GM23338 (cell line): ENCODE measurements at regions not wholly inside any gene's neighbourhood (a gene's known extent, or its start where the extent isn't known, plus 50 kb on each side); places are given as distances from the start of the nearest gene placed in this dataset.

Experiments
- ATAC-seq: fragments of 200-7000 bp; cut with Tn5 transposase; 3 replicates; pipeline ENCODE4 v1.9.1; 2020
- DNase-seq: peaks from one replicate; pipeline ENCODE4 v3.0.0-alpha.2; 2015; ENCODE audit warnings: low spot score
- H2AFZ ChIP-seq: fragments of 200-600 bp; sonication (generic); 2 replicates; pipeline ENCODE4 v1.8.0; 2016; ENCODE audit warnings: antibody characterized with exemption, mild to moderate bottlenecking, moderate library complexity
- H3F3A ChIP-seq: fragments of 200-600 bp; sonication (generic); replicated peaks from 2 replicates; pipeline ENCODE4 v1.8.0; 2017; ENCODE audit warnings: antibody characterized with exemption, mixed run types, low read depth
- H3K27ac ChIP-seq: fragments of 200-600 bp; sonication (generic); 2 replicates; pipeline ENCODE4 v1.6.1; 2016; ENCODE audit warnings: low read depth
- H3K27me3 ChIP-seq: fragments of 200-600 bp; sonication (generic); 2 replicates; pipeline ENCODE4 v1.8.0; 2016; ENCODE audit warnings: mild to moderate bottlenecking, mixed run types, moderate library complexity; ENCODE audit not compliant: insufficient read depth
- H3K36me3 ChIP-seq: fragments of 200-600 bp; sonication (generic); 2 replicates; pipeline ENCODE4 v1.8.0; 2016; ENCODE audit warnings: mild to moderate bottlenecking; ENCODE audit not compliant: insufficient read depth
- H3K4me1 ChIP-seq: fragments of 200-600 bp; sonication (generic); 2 replicates; pipeline ENCODE4 v1.8.0; 2016; ENCODE audit warnings: mild to moderate bottlenecking, moderate library complexity; ENCODE audit not compliant: insufficient read depth
- H3K4me2 ChIP-seq: fragments of 200-600 bp; sonication (generic); 2 replicates; pipeline ENCODE4 v1.7.1; 2017; ENCODE audit warnings: mixed run types
- H3K4me3 ChIP-seq: fragments of 200-600 bp; sonication (generic); 2 replicates; pipeline ENCODE4 v1.6.1; 2016; ENCODE audit warnings: mixed run types
- H3K79me2 ChIP-seq: fragments of 200-600 bp; sonication (generic); replicated peaks from 2 replicates; pipeline ENCODE4 v1.8.0; 2017; ENCODE audit warnings: mild to moderate bottlenecking; ENCODE audit not compliant: insufficient read depth
- H3K9me2 ChIP-seq: fragments of 200-600 bp; sonication (generic); 2 replicates; pipeline ENCODE4 v1.8.0; 2017; ENCODE audit not compliant: insufficient read depth
- H4K20me1 ChIP-seq: fragments of 200-600 bp; sonication (generic); replicated peaks from 2 replicates; pipeline ENCODE4 v1.8.0; 2017; ENCODE audit warnings: mild to moderate bottlenecking; ENCODE audit not compliant: insufficient read depth
- H3K27ac Mint-ChIP-seq: 2 replicates; pipeline ENCODE4 v1.8.0; 2020; ENCODE audit warnings: inconsistent platforms, mild to moderate bottlenecking, moderate library complexity, mixed read lengths
- H3K27me3 Mint-ChIP-seq: 3 replicates; pipeline ENCODE4 v1.8.0; 2022; ENCODE audit warnings: low read depth, mild to moderate bottlenecking, moderate library complexity, mixed read lengths, inconsistent platforms; ENCODE audit not compliant: insufficient read depth, poor library complexity
- H3K36me3 Mint-ChIP-seq: 3 replicates; pipeline ENCODE4 v1.8.0; 2021; ENCODE audit warnings: low read depth, mild to moderate bottlenecking, inconsistent platforms, moderate library complexity, mixed read lengths
- H3K4me1 Mint-ChIP-seq: 3 replicates; pipeline ENCODE4 v1.8.0; 2020; ENCODE audit warnings: mild to moderate bottlenecking, inconsistent platforms, mixed read lengths
- H3K4me3 Mint-ChIP-seq: 3 replicates; pipeline ENCODE4 v1.8.0; 2021; ENCODE audit warnings: moderate library complexity, mild to moderate bottlenecking, inconsistent platforms, mixed read lengths
- H3K9me3 Mint-ChIP-seq: 3 replicates; pipeline ENCODE4 v1.8.0; 2020; ENCODE audit warnings: moderate library complexity, mild to moderate bottlenecking, inconsistent platforms, mixed read lengths
- CREB1 ChIP-seq: fragments of 250-450 bp; sonication (Bioruptor Pico); IDR thresholded peaks from 2 replicates; pipeline ENCODE4 v1.5.0; 2020; ENCODE audit warnings: low read depth, mild to moderate bottlenecking, moderate library complexity
- CTCF ChIP-seq, 2 experiments: fragments of 200-600 bp in 1 of 2; sonication (generic) in 1 of 2; conservative IDR thresholded peaks; 2 replicates each; pipeline versions ENCODE4 v1.5.1 to v1.6.1; 2016 to 2017; ENCODE audit warnings: antibody characterized with exemption in 2 of 2, low read depth in 2 of 2, mild to moderate bottlenecking in 2 of 2, moderate library complexity in 1 of 2
- JUNB ChIP-seq: IDR thresholded peaks from one replicate; pipeline ENCODE4 v1.6.1; 2016; ENCODE audit warnings: antibody characterized with exemption; ENCODE audit not compliant: unreplicated experiment
- NANOG ChIP-seq: IDR thresholded peaks from 2 replicates; pipeline ENCODE4 v1.6.1; 2016; ENCODE audit warnings: antibody characterized with exemption, borderline replicate concordance
- POLR2AphosphoS5 ChIP-seq: IDR thresholded peaks from 2 replicates; pipeline ENCODE4 v1.6.1; 2016; ENCODE audit warnings: antibody characterized with exemption, low read depth
- STAT1 ChIP-seq: IDR thresholded peaks from one replicate; pipeline ENCODE4 v1.6.1; 2016; ENCODE audit warnings: antibody characterized with exemption; ENCODE audit not compliant: unreplicated experiment
- ZNF114 ChIP-seq: fragments of 250-450 bp; sonication (Bioruptor Pico); IDR thresholded peaks from 2 replicates; pipeline ENCODE4 v1.5.0; 2020; ENCODE audit warnings: mild to moderate bottlenecking, moderate library complexity
- ZNF331 ChIP-seq: fragments of 250-450 bp; sonication (Bioruptor Pico); IDR thresholded peaks from 2 replicates; pipeline ENCODE4 v1.5.0; 2020; ENCODE audit warnings: low read depth, mild to moderate bottlenecking, moderate library complexity
- TF ChIP-seq, protein P1 (sequence below): IDR thresholded peaks from one replicate; pipeline ENCODE4 v1.6.1; 2018; ENCODE audit warnings: antibody characterized with exemption; ENCODE audit not compliant: unreplicated experiment

DNA sequence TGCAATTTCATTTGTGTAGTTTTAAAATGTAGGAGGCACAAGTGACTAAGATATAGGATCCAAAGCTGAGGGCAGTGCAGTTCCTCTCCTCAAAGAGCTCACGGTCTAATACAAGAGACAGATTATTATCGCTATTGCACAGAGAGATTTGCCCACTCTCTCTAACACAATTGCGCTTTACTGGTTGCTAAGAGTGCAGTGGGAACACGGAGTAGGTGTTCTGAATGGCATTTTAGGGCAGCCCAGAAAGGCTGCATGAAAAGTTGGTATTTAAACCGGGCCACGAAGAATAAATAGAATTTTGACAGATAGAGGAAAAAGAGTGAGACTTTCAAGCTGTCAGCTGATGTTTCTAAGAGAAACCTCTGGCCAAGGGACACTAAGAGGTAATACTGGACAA lies 79.5 kb downstream of the BLID start (continued):
- TF ChIP-seq, protein P1, sequence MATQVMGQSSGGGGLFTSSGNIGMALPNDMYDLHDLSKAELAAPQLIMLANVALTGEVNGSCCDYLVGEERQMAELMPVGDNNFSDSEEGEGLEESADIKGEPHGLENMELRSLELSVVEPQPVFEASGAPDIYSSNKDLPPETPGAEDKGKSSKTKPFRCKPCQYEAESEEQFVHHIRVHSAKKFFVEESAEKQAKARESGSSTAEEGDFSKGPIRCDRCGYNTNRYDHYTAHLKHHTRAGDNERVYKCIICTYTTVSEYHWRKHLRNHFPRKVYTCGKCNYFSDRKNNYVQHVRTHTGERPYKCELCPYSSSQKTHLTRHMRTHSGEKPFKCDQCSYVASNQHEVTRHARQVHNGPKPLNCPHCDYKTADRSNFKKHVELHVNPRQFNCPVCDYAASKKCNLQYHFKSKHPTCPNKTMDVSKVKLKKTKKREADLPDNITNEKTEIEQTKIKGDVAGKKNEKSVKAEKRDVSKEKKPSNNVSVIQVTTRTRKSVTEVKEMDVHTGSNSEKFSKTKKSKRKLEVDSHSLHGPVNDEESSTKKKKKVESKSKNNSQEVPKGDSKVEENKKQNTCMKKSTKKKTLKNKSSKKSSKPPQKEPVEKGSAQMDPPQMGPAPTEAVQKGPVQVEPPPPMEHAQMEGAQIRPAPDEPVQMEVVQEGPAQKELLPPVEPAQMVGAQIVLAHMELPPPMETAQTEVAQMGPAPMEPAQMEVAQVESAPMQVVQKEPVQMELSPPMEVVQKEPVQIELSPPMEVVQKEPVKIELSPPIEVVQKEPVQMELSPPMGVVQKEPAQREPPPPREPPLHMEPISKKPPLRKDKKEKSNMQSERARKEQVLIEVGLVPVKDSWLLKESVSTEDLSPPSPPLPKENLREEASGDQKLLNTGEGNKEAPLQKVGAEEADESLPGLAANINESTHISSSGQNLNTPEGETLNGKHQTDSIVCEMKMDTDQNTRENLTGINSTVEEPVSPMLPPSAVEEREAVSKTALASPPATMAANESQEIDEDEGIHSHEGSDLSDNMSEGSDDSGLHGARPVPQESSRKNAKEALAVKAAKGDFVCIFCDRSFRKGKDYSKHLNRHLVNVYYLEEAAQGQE, result no peak

GRCh38 chr11:122036018-122036417 lies 80.0 kb downstream of the BLID start:
- Histone ChIP-seq H4K20me1 (no peaks in the 10 kb centered on the region), H3K79me2 (no peaks in the 10 kb centered on the region), H3K4me1 (peaks cover 47% of the 10 kb centered on the region), H3K27me3 (no peaks in the 10 kb centered on the region), H3K4me3 (no peak overlapping the region), H3K9me2 (peaks cover 15% of the 10 kb centered on the region), H3K27ac (no peak overlapping the region), H2AFZ (peak overlapping the region; percentile 25; the same call in 1 of the 2 replicates), H3F3A (no peaks in the 10 kb centered on the region), H3K4me2 (no peak overlapping the region; the same call in 1 of the 2 replicates), H3K36me3 (no peaks in the 10 kb centered on the region)
- no peak for DNase-seq
- Mint-ChIP-seq H3K4me3 (no peak overlapping the region), H3K36me3 (no peaks in the 10 kb centered on the region), H3K27ac (no peak overlapping the region), H3K4me1 (peaks cover 38% of the 10 kb centered on the region), H3K27me3 (peaks cover 4% of the 10 kb centered on the region), H3K9me3 (no peaks in the 10 kb centered on the region)
- TF ChIP-seq CREB1, result no peak
- no peak for TF ChIP-seq POLR2AphosphoS5
- no peak for TF ChIP-seq ZNF114 (CRISPR knock-in tag)
- no peak for TF ChIP-seq STAT1
- no peak for TF ChIP-seq CTCF (conservative IDR thresholded peaks at IDR 0.05; ENCODE audit: low read depth in 2 of 2)
- TF ChIP-seq, protein P1, result no peak
- TF ChIP-seq NANOG, result no peak
- no peak for TF ChIP-seq JUNB
- no peak for TF ChIP-seq ZNF331 (CRISPR knock-in tag)
- no peak for ATAC-seq
